ENCODE measurements at regions not wholly inside any gene's neighbourhood (a gene's known extent, or its start where the extent isn't known, plus 50 kb on each side); places are given as distances from the start of the nearest gene placed in this dataset.
"Not testable (repeated sequence)": the region's sequence is repeated elsewhere in the genome, so short reads cannot be mapped to it uniquely, and the experiment has no call there.

DNA sequence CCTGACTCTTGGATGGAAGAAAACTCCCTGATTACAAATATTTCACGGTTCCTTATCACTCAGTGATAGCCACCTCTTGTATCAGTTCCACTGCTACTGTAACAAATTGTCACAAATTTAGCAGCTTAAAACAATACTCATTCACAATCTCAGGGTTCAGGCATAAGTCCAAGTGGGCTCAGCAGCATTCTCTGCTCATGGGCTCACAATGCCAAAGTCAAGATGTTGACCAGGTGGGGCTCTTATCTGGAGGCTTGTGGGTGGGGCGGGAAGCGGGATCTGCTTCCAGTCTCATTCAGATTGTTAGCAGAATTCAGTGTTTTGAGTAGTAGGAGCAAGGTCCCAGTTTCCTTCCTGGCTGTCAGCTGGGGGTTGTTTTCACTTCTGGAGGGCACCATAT is 137.3 kb upstream of the FAM78B start:
- no peak for DNase-seq (ENCODE audit: low read depth in 4 of 4, low spot score in 3 of 4)

- DNase-seq (ENCODE audit: low read depth in 4 of 4, low spot score in 3 of 4) = no peak
Measured at GRCh38 chr1:166305371-166305770, 138.6 kb upstream of the FAM78B start.

GRCh38 chr1:166307261-166308188 is 140.7 kb upstream of the FAM78B start:
- DNase-seq (ENCODE audit: low read depth in 4 of 4, low spot score in 3 of 4) = no peak

DNA sequence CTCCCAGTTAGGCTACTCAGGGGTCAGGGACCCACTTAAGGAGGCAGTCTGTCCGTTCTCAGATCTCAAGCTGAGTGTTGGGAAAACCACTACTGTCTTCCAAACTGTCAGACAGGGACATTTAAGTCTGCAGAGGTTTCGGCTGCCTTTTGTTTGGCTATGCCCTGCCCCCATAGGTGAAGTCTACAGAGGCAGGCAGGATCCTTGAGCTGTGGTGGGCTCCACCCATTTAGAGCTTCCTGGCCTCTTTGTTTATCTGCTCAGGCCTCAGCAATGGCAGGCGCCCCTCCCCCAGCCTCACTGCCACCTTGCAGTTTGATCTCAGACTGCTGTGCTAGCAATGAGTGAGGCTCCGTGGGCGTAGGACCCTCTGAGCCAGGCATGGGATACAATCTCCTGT is 149.5 kb upstream of the FAM78B start:
- not testable (repeated sequence) for DNase-seq (ENCODE audit: low read depth in 4 of 4, low spot score in 3 of 4)

- no peak for DNase-seq (ENCODE audit: low read depth in 4 of 4, low spot score in 3 of 4)
Measured at GRCh38 chr1:166322470-166322869, 155.7 kb upstream of the FAM78B start.

DNA sequence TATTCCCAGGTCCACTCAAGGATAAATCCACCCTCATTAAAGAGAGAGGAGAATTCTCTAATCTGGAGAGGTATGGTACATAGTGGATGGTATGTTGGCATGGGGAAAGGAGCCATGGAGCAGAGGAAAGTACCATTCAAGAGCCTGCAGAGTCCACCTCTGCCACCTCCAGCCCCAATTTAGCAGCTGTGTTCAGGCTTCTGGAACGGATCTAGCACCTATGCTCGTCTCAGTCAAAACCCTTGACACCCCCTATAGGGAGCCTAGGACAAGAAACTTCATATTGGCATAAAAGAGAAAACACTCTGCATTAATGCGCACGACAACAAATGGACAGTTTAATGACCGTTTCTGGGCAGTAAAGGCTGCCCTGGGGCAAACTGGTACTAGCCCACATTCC is 161.1 kb upstream of the FAM78B start:
- DNase-seq (ENCODE audit: low read depth in 4 of 4, low spot score in 3 of 4) = no peak

DNA sequence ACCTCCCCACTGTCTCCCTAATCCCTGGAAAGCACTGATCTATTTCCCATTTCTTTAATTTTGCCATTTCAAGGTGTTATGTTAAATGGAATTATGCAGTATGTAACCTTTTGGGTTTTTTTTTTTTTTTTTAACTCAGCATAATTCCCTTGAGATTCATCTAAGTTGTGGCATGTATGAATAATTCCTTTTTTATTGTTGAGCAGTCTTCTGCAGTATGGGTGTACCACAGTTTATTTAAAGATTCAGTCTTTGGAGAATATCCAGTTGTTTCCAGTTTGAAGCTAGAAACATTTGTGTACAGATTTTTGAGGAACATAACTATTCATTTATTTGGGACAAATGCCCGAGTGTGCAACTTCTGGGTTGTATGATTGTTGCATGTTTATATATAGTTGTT is 162.2 kb upstream of the FAM78B start:
- DNase-seq (ENCODE audit: low read depth in 4 of 4, low spot score in 3 of 4) = no peak

GRCh38 chr1:166330096-166330495 is 163.3 kb upstream of the FAM78B start:
- no peak for DNase-seq (ENCODE audit: low read depth in 4 of 4, low spot score in 3 of 4)

DNA sequence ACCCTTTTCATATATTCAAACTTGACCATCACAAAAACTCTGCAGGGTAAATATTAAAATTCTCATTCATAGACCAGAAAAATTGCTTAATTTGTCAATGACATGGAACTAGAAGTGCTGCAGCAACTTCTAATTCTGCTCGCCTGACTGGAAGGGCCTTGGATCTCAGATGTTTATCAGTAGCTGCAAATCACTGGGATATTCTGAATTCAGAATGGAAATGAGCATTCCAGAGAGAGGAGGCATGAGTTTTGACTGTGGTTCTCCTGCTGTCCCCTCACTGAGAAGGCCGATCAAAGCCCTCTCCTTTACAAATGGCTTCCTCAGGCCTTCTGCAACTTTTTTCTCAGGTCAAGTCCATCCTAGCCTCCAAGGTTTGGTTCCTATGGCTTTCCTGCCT is 171.3 kb upstream of the FAM78B start:
- DNase-seq (ENCODE audit: low read depth in 4 of 4, low spot score in 3 of 4) = no peak

DNA sequence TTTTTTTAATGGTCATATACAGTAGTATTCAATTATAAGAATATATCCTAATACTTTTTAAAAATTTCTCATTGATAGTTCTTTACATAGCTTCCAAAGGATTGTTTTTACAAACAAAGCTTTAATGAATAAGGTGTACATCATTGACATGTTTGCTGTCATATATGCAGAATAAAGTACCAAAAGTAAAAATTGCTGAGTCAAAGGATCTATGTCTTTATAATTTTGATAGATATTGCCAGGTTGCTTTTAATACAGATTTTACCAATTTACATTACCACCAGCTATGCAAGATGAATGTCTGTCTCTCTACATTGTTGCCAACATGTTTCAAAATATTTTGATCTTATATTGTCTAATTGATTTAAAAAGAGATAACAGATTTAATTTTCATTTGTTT is 173.9 kb upstream of the FAM78B start:
- no peak for DNase-seq (ENCODE audit: low read depth in 4 of 4, low spot score in 3 of 4)

DNA sequence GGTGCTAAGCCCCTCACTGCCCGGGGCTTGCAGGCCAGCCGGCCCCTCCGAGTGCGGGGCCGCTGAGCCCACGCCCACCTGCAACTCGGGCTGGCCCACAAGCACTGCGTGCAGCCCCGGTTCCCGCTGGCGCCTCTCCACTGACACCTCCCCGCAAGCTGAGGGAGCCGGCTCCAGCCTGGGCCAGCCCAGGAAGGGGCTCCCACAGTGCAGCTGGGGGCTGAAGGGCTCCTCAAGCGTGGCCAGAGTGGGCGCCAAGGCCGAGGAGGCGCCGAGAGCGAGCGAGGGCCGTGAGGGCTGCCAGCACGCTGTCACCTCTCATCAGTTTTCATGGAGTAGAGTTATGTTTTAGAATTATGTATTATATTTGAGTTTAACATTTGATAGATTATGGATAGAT is 176.5 kb upstream of the FAM78B start:
- no peak for DNase-seq (ENCODE audit: low read depth in 4 of 4, low spot score in 3 of 4)

- DNase-seq (ENCODE audit: low read depth in 4 of 4, low spot score in 3 of 4) = no peak
Measured at GRCh38 chr1:166350490-166350889, 183.7 kb upstream of the FAM78B start.

GRCh38 chr1:166351676-166352075 is 184.9 kb upstream of the FAM78B start:
- no peak for DNase-seq (ENCODE audit: low read depth in 4 of 4, low spot score in 3 of 4)

DNA sequence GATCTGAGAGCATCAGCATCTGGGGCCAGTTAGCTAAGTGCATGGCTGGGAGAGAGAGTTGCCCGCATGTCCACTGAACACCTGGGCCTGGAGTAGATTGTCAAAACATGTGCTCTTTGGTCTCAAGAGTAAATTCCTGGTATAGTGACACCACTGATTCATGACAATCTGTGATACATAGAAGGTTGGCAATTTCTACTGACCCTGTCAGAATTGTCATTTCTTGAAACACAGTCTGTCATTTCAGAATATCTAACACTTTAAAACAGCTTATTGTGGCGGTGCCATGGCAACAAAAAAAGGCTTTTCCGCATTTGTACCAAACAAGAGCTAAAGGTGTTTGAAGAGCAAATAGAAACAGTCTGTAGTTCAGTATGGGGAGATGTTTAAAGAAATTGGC is 186.4 kb upstream of the FAM78B start:
- no peak for DNase-seq (ENCODE audit: low read depth in 4 of 4, low spot score in 3 of 4)

DNA sequence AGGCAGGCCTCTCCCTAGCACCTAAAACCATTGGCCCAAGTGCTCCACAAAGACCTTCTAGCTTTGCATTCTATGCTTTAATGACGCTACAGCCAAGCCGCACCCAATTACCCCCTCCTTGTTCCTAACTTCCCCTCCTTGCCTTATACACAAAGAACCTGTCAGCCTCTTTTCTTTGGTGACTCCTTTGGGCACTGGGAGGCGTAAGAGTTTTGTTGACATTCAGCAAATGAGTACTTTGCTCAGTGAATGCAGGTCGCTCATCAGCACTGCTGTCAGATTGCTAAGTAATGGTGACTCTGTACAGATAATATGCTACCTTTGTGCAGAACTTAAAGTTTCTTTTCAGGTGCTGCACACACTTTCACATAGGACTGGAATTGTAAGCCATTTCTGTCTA is 187.6 kb upstream of the FAM78B start:
- no peak for DNase-seq (ENCODE audit: low read depth in 4 of 4, low spot score in 3 of 4)

DNA sequence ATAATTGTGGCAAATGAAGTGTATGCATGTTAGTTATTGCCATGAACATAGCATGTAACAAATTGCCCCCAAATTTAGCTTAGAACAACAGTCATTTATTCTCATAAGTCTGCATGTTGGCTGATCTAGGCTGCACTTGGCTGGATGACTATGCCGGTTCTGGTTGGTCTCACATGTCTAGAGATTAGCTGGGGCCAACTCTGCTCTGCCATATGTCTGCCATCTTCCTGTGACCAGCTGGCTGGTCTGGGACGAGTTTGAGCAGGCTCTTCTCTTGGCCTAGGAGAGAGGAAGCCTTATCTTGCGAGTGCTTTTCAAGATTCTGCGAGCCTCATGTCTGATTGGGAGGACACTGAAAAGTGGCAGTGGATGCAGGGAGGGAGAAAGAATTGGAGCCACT is 198.3 kb upstream of the FAM78B start:
- DNase-seq (ENCODE audit: low read depth in 4 of 4, low spot score in 3 of 4) = no peak

GRCh38 chr1:166368030-166368429 is 201.2 kb upstream of the FAM78B start:
- DNase-seq (ENCODE audit: low read depth in 4 of 4, low spot score in 3 of 4) = no peak

DNA sequence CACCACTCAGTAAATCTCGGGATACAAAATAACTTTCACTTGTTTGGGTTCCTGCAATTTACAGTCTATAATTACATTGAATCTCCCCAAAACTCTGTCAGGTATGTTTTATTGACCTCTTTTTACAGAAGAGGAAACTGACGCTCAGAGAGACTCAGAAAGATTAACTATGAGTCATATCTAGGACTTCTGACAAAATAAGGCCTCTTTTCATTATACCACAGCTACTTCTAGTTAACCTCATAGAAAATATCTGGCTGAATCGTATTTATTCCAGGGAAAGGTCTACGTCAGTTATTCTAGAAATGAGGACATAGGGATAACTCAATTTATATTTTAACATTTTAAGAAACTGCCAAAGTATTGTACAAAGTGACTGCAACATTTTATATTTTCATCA is 211.1 kb upstream of the FAM78B start:
- DNase-seq (ENCODE audit: low read depth in 4 of 4, low spot score in 3 of 4) = no peak

- no peak for DNase-seq (ENCODE audit: low read depth in 4 of 4, low spot score in 3 of 4)
Measured at GRCh38 chr1:166378805-166379204, 212.0 kb upstream of the FAM78B start.

GRCh38 chr1:166379447-166379846 is 212.6 kb upstream of the FAM78B start:
- peak in 1 of 4 donors; percentile 3 for DNase-seq (ENCODE audit: low read depth in 4 of 4, low spot score in 3 of 4)

- no peak for DNase-seq (ENCODE audit: low read depth in 4 of 4, low spot score in 3 of 4)
Measured at GRCh38 chr1:166383137-166383536, 216.3 kb upstream of the FAM78B start.

GRCh38 chr1:166383635-166384346 is 217.0 kb upstream of the FAM78B start:
- DNase-seq (ENCODE audit: low read depth in 4 of 4, low spot score in 3 of 4) = no peak

Data from left renal pelvis (tissue), 4 donors.